HepG2 (cell line): ENCODE measurements at regions not wholly inside any gene's neighbourhood (a gene's known extent, or its start where the extent isn't known, plus 50 kb on each side); places are given as distances from the start of the nearest gene placed in this dataset.

ENCODE experiments used
- ATAC-seq: fragments of 200-7000 bp; cut with Tn5 transposase; 3 replicates; pipeline ENCODE4 v1.9.1; 2020; ENCODE audit warnings: mild to moderate bottlenecking, moderate library complexity
- BruUV-seq: library from RNA; stranded (reverse); fragments of 400-500 nt; replicated peaks from 2 replicates; lab custom pipeline; 2021; lab: Mats Ljungman, UMichigan
- CTCF ChIA-PET: fragments of 300-600 bp; formaldehyde crosslinking; extraction: SDS; loops from one replicate; lab custom pipeline; 2021; ENCODE audit warnings: low total read pairs, inconsistent platforms, low intra/inter-chr PET ratio; lab: Yijun Ruan, JAX
- POLR2A ChIA-PET: fragments of 350-600 bp; sonication (Branson Sonifier 250); formaldehyde crosslinking; loops from one replicate; lab custom pipeline; 2020; ENCODE audit warnings: antibody characterized with exemption, inconsistent platforms; lab: Yijun Ruan, JAX
- DNase-seq: peaks from one replicate; pipeline ENCODE4 v3.0.0-alpha.2; 2015; ENCODE audit warnings: low spot score
- FAIRE-seq: peaks from 3 replicates; lab custom pipeline; 2011; peaks lifted over from hg19 to GRCh38; lab: Jason Lieb, UNC
- H2AFZ ChIP-seq: one replicate; pipeline ENCODE4 v1.6.1; 2011; ENCODE audit warnings: low read length, inconsistent platforms
- H3K27ac ChIP-seq: fragments of 300-600 bp; 3 replicates; pipeline ENCODE4 v1.8.0; 2011; ENCODE audit warnings: mixed run types, mild to moderate bottlenecking, mixed read lengths, low read length, inconsistent platforms; ENCODE audit not compliant: insufficient read depth; ENCODE audit errors: extremely low read length
- H3K27me3 ChIP-seq, 2 experiments: fragments of 200-600 bp in 1 of 2; 2 replicates in 1 of 2; 3 replicates in 1 of 2; pipeline versions ENCODE4 v1.6.0 to v1.8.0; 2011; ENCODE audit warnings: low read length in 2 of 2, mild to moderate bottlenecking in 2 of 2, moderate library complexity in 2 of 2, inconsistent platforms in 1 of 2; ENCODE audit not compliant: insufficient read depth in 2 of 2, control insufficient read depth in 1 of 2
- H3K36me3 ChIP-seq, 2 experiments: fragments of 200-600 bp in 1 of 2; replicated peaks in 1 of 2; 2 replicates in 1 of 2; 3 replicates in 1 of 2; pipeline versions ENCODE4 v1.5.1 to v1.8.0; 2011; ENCODE audit warnings: low read length in 2 of 2, inconsistent platforms in 1 of 2; ENCODE audit not compliant: insufficient read depth in 2 of 2, control insufficient read depth in 1 of 2
- H3K4me1 ChIP-seq: 2 replicates; pipeline ENCODE4 v1.5.1; 2012; ENCODE audit warnings: low read length, inconsistent platforms; ENCODE audit not compliant: insufficient read depth
- H3K4me2 ChIP-seq: 2 replicates; pipeline ENCODE4 v1.6.0; 2011; ENCODE audit warnings: low read depth, low read length, inconsistent platforms
- H3K4me3 ChIP-seq, 3 experiments: fragments of 200-600 bp in 1 of 3; sonication (generic), shearing (Covaris generic) in 1 of 3; replicated peaks in 1 of 3; 2 replicates each; pipeline ENCODE4 v1.5.1; 2011 to 2016; ENCODE audit warnings: low read length in 3 of 3, inconsistent platforms in 2 of 3, low read depth in 2 of 3, mild to moderate bottlenecking in 2 of 3, control low read depth in 1 of 3, mixed read lengths in 1 of 3; ENCODE audit not compliant: insufficient read depth in 1 of 3
- H3K79me2 ChIP-seq: one replicate; pipeline ENCODE4 v1.6.1; 2011; ENCODE audit warnings: low read length, inconsistent platforms; ENCODE audit not compliant: insufficient read depth
- H3K9ac ChIP-seq: 2 replicates; pipeline ENCODE4 v1.6.0; 2011; ENCODE audit warnings: mild to moderate bottlenecking, low read depth, low read length, inconsistent platforms; ENCODE audit not compliant: insufficient read depth
- H3K9me3 ChIP-seq: 2 replicates; pipeline ENCODE4 v1.5.1; 2012; ENCODE audit warnings: mild to moderate bottlenecking, low read length
- H4K20me1 ChIP-seq: 2 replicates; pipeline ENCODE4 v1.6.0; 2011; ENCODE audit warnings: inconsistent platforms, mild to moderate bottlenecking, low read length, moderate library complexity; ENCODE audit not compliant: insufficient read depth
- ADNP ChIP-seq: sonication (generic); formaldehyde crosslinking; IDR thresholded peaks from 2 replicates; pipeline ENCODE4 v1.4.0; 2020; ENCODE audit warnings: missing genetic modification reagents
- ARID5B ChIP-seq: IDR thresholded peaks from 2 replicates; pipeline ENCODE4 v1.4.0; 2020; ENCODE audit warnings: mild to moderate bottlenecking, missing genetic modification reagents
- DNMT3B ChIP-seq: conservative IDR thresholded peaks from 2 replicates; pipeline ENCODE4 v1.6.1; 2016; ENCODE audit warnings: missing biosample characterization, control low read depth
- JUN ChIP-seq: sonication (generic); formaldehyde crosslinking; IDR thresholded peaks from 2 replicates; pipeline ENCODE4 v1.4.0; 2020; ENCODE audit warnings: mild to moderate bottlenecking, missing genetic modification reagents
- MIXL1 ChIP-seq: IDR thresholded peaks from 2 replicates; pipeline ENCODE4 v1.6.1; 2016
- NFRKB ChIP-seq: fragments of 450-650 bp; IDR thresholded peaks from 2 replicates; pipeline ENCODE4 v1.6.1; 2017
- RBM22 ChIP-seq: fragments of 200-400 bp; formaldehyde crosslinking; optimal IDR thresholded peaks from 2 replicates; pipeline ENCODE3; 2017; ENCODE audit warnings: mild to moderate bottlenecking, low read length, moderate library complexity
- RFXANK ChIP-seq: IDR thresholded peaks from 2 replicates; pipeline ENCODE4 v1.6.1; 2016
- ZBTB39 ChIP-seq: sonication (generic); formaldehyde crosslinking; IDR thresholded peaks from 2 replicates; pipeline ENCODE4 v1.5.0; 2020; ENCODE audit warnings: missing genetic modification reagents
- ZBTB7B ChIP-seq: sonication (generic); formaldehyde crosslinking; IDR thresholded peaks from 2 replicates; pipeline ENCODE4 v1.4.0; 2020; ENCODE audit warnings: missing genetic modification reagents
- ZFP82 ChIP-seq: sonication (generic); formaldehyde crosslinking; IDR thresholded peaks from 2 replicates; pipeline ENCODE4 v1.5.1; 2020; ENCODE audit warnings: mild to moderate bottlenecking, missing genetic modification reagents, borderline replicate concordance
- ZMYM2 ChIP-seq: sonication (generic); formaldehyde crosslinking; IDR thresholded peaks from 2 replicates; pipeline ENCODE4 v1.8.0; 2022; ENCODE audit warnings: mild to moderate bottlenecking, missing genetic modification reagents
- ZNF431 ChIP-seq: sonication (generic); formaldehyde crosslinking; IDR thresholded peaks from 2 replicates; pipeline ENCODE4 v1.9.0; 2022; ENCODE audit warnings: missing genetic modification reagents, low read depth, mild to moderate bottlenecking, borderline replicate concordance
- ZNF460 ChIP-seq: sonication (generic); formaldehyde crosslinking; IDR thresholded peaks from 2 replicates; pipeline ENCODE4 v1.5.1; 2020; ENCODE audit warnings: missing genetic modification reagents, mild to moderate bottlenecking, borderline replicate concordance
- ZNF543 ChIP-seq: sonication (generic); formaldehyde crosslinking; IDR thresholded peaks from 2 replicates; pipeline ENCODE4 v1.4.0; 2020; ENCODE audit warnings: mild to moderate bottlenecking, missing genetic modification reagents
- ZNF660 ChIP-seq: sonication (generic); formaldehyde crosslinking; IDR thresholded peaks from 2 replicates; pipeline ENCODE4 v1.5.1; 2020; ENCODE audit warnings: mild to moderate bottlenecking, low read depth, missing genetic modification reagents, borderline replicate concordance
- ZNF780A ChIP-seq: sonication (generic); formaldehyde crosslinking; IDR thresholded peaks from 2 replicates; pipeline ENCODE4 v1.8.0; 2022; ENCODE audit warnings: mild to moderate bottlenecking, missing genetic modification reagents, moderate library complexity
- WGBS: methylation state at CpG from one replicate; pipeline ENCODE4 v1.1.6; 2017; ENCODE audit warnings: low lambda C conversion rate; 5-methylcytosine and 5-hydroxymethylcytosine counted together
- in situ Hi-C: cut with HindIII; loops from 2 replicates; pipeline ENCODE4 v1.10.0; 2017; ENCODE audit warnings: low pct_unique_long_range_greater_than_20kb; ENCODE audit not compliant: extremely low pct_ligation_motif_present
- intact Hi-C: fragments of 100-400 bp; cut with micrococcal nuclease; formaldehyde crosslinking; loops from one replicate; pipeline ENCODE4 v1.10.0; 2022; ENCODE audit not compliant: unreplicated experiment

GRCh38 chr17:70776441-70776840 is 607.1 kb downstream of the KCNJ2 start:
- DNase-seq (no peak), ATAC-seq (no peak), FAIRE-seq (no peak)
- Histone ChIP-seq H3K27ac (no peak overlapping the region), H4K20me1 (no peaks in the 10 kb centered on the region), H3K9me3 (no peaks in the 10 kb centered on the region), H3K9ac (no peak overlapping the region), H3K79me2 (no peaks in the 10 kb centered on the region), H2AFZ (no peak overlapping the region), H3K36me3 (no peaks in the 10 kb centered on the region), H3K27me3 (no peaks in the 10 kb centered on the region), H3K4me3 (no peak overlapping the region), H3K4me2 (no peak overlapping the region), H3K4me1 (no peaks in the 10 kb centered on the region)
- ChIA-PET CTCF (no interaction called here), POLR2A (no interaction called here)
- 2% methylated on average over 3 of the region's 3 CpGs for WGBS
- intact Hi-C loops (no loop called here), in situ Hi-C loops (no loop called here)
- TF ChIP-seq ZNF780A (CRISPR knock-in tag) = no peak
- TF ChIP-seq RFXANK (CRISPR knock-in tag) = no peak
- TF ChIP-seq JUN (CRISPR knock-in tag) = no peak
- no peak for TF ChIP-seq ZNF543 (CRISPR knock-in tag)
- no peak for TF ChIP-seq ZBTB7B
- TF ChIP-seq ARID5B (CRISPR knock-in tag) = no peak
- no peak for TF ChIP-seq ZNF431 (CRISPR knock-in tag)
- no peak for TF ChIP-seq ZMYM2 (CRISPR knock-in tag)
- no peak for TF ChIP-seq NFRKB
- TF ChIP-seq DNMT3B (CRISPR knock-in tag) = no peak
- TF ChIP-seq RBM22 = no peak
- no peak for TF ChIP-seq ZNF660 (CRISPR knock-in tag)
- TF ChIP-seq ADNP (CRISPR knock-in tag) = no peak
- TF ChIP-seq ZFP82 (CRISPR knock-in tag) = no peak
- TF ChIP-seq ZBTB39 = no peak
- no peak for TF ChIP-seq MIXL1 (CRISPR knock-in tag)
- TF ChIP-seq ZNF460 (CRISPR knock-in tag) = no peak
- BruUV-seq = no TSS peak
